GM12878 (cell line): ENCODE measurements at regions not wholly inside any gene's neighbourhood (a gene's known extent, or its start where the extent isn't known, plus 50 kb on each side); places are given as distances from the start of the nearest gene placed in this dataset.

Experiments
- ATAC-seq: fragments of 200-7000 bp; cut with Tn5 transposase; 3 replicates; pipeline ENCODE4 v1.9.1; 2020; ENCODE audit warnings: mild to moderate bottlenecking, moderate library complexity
- BruUV-seq: library from RNA; stranded (reverse); fragments of 400-500 nt; replicated peaks from 2 replicates; lab custom pipeline; 2021; lab: Mats Ljungman, UMichigan
- CTCF ChIA-PET: fragments of 300-600 bp; sonication (Branson Sonifier 250); formaldehyde crosslinking; extraction: SDS; loops from one replicate; lab custom pipeline; 2021; ENCODE audit warnings: inconsistent platforms; lab: Yijun Ruan, JAX
- POLR2A ChIA-PET: fragments of 350-600 bp; formaldehyde crosslinking; extraction: SDS; loops from one replicate; lab custom pipeline; 2021; ENCODE audit warnings: inconsistent platforms; lab: Charles Lee
- RAD21 ChIA-PET: fragments of 300-600 bp; sonication (Branson Sonifier 250); formaldehyde crosslinking; loops from one replicate; lab custom pipeline; 2023; ENCODE audit warnings: antibody characterized with exemption; ENCODE audit not compliant: unreplicated experiment; lab: Charles Lee
- SMC1A ChIA-PET: fragments of 300-600 bp; sonication (Branson Sonifier 250); formaldehyde crosslinking; loops from one replicate; lab custom pipeline; 2023; ENCODE audit not compliant: unreplicated experiment, uncharacterized antibody; lab: Charles Lee
- DNase-seq: peaks from one replicate; pipeline ENCODE4 v3.0.0-alpha.2; 2011; ENCODE audit warnings: low read depth, low spot score
- FAIRE-seq: peaks from 3 replicates; lab custom pipeline; 2011; peaks lifted over from hg19 to GRCh38; lab: Jason Lieb, UNC
- H2AFZ ChIP-seq: 2 replicates; pipeline ENCODE4 v1.6.0; 2011; ENCODE audit warnings: low read depth, low read length, control low read depth; ENCODE audit not compliant: control insufficient read depth
- H3K27ac ChIP-seq: 2 replicates; pipeline ENCODE4 v1.5.1; 2011; ENCODE audit warnings: control low read depth; ENCODE audit not compliant: control insufficient read depth, insufficient read depth
- H3K27me3 ChIP-seq, 2 experiments: replicated peaks in 1 of 2; 2 replicates each; pipeline versions ENCODE4 v1.6.0 to v1.6.1; 2011; ENCODE audit warnings: low read length in 1 of 2; ENCODE audit not compliant: control insufficient read depth in 2 of 2, insufficient read depth in 2 of 2
- H3K36me3 ChIP-seq, 2 experiments: 2 replicates each; pipeline ENCODE4 v1.5.1; 2011; ENCODE audit warnings: low read length in 1 of 2; ENCODE audit not compliant: control insufficient read depth in 2 of 2, insufficient read depth in 2 of 2
- H3K4me1 ChIP-seq: 2 replicates; pipeline ENCODE4 v1.6.1; 2011; ENCODE audit warnings: mild to moderate bottlenecking, low read length, moderate library complexity, mixed read lengths; ENCODE audit not compliant: control insufficient read depth, insufficient read depth
- H3K4me2 ChIP-seq: 2 replicates; pipeline ENCODE4 v1.6.0; 2011; ENCODE audit warnings: control low read depth; ENCODE audit not compliant: control insufficient read depth, insufficient read depth
- H3K4me3 ChIP-seq: fragments of 200-600 bp; sonication (generic); 2 replicates; pipeline ENCODE4 v1.5.1; 2016
- H3K79me2 ChIP-seq: 2 replicates; pipeline ENCODE4 v1.6.0; 2011; ENCODE audit warnings: low read length; ENCODE audit not compliant: control insufficient read depth, insufficient read depth
- H3K9ac ChIP-seq: 2 replicates; pipeline ENCODE4 v1.8.0; 2011; ENCODE audit warnings: low read length, control low read depth, mixed read lengths; ENCODE audit not compliant: control insufficient read depth, insufficient read depth
- H3K9me3 ChIP-seq: replicated peaks from 3 replicates; pipeline ENCODE4 v1.5.1; 2011; ENCODE audit warnings: mild to moderate bottlenecking, low read length; ENCODE audit not compliant: control insufficient read depth, insufficient read depth
- H4K20me1 ChIP-seq: 2 replicates; pipeline ENCODE4 v1.6.0; 2011; ENCODE audit not compliant: control insufficient read depth, insufficient read depth
- ATF7 ChIP-seq: fragments of 450-650 bp; IDR thresholded peaks from 2 replicates; pipeline ENCODE4 v1.6.1; 2016; ENCODE audit warnings: low read depth, mild to moderate bottlenecking
- BHLHE40 ChIP-seq, 2 experiments: fragments of 450-650 bp in 1 of 2; IDR thresholded peaks; 2 replicates each; pipeline ENCODE4 v1.6.1; 2011 to 2017; ENCODE audit warnings: low read depth in 2 of 2, borderline replicate concordance in 1 of 2, improper control_type of control experiment in 1 of 2, low read length in 1 of 2, mild to moderate bottlenecking in 1 of 2
- BMI1 ChIP-seq: fragments of 450-650 bp; IDR thresholded peaks from 2 replicates; pipeline ENCODE4 v1.6.1; 2016; ENCODE audit warnings: mild to moderate bottlenecking, moderate library complexity, borderline replicate concordance
- CBFB ChIP-seq: IDR thresholded peaks from 2 replicates; pipeline ENCODE4 v1.6.1; 2016; ENCODE audit warnings: antibody characterized with exemption, low read depth
- CREM ChIP-seq: IDR thresholded peaks from 2 replicates; pipeline ENCODE4 v1.6.1; 2014; ENCODE audit warnings: antibody characterized with exemption, low read depth
- HDAC2 ChIP-seq: fragments of 200-600 bp; sonication (generic); IDR thresholded peaks from 2 replicates; pipeline ENCODE4 v1.6.1; 2017
- NR2C1 ChIP-seq: fragments of 450-650 bp; IDR thresholded peaks from 2 replicates; pipeline ENCODE4 v1.6.1; 2017; ENCODE audit warnings: antibody characterized with exemption, mild to moderate bottlenecking, moderate library complexity
- PAX5 ChIP-seq: IDR thresholded peaks from 2 replicates; pipeline ENCODE4 v1.6.1; 2011; ENCODE audit warnings: low read depth, low read length, borderline replicate concordance
- POLR2AphosphoS2 ChIP-seq: IDR thresholded peaks from 2 replicates; pipeline ENCODE4 v1.6.1; 2011; ENCODE audit warnings: low read depth, mild to moderate bottlenecking, low read length, improper control_type of control experiment, moderate library complexity
- RAD21 ChIP-seq: IDR thresholded peaks from 2 replicates; pipeline ENCODE4 v1.6.1; 2011; ENCODE audit warnings: mild to moderate bottlenecking, low read depth, low read length, moderate library complexity; ENCODE audit not compliant: insufficient read depth
- REST ChIP-seq: IDR thresholded peaks from 2 replicates; pipeline ENCODE4 v1.6.1; 2012; ENCODE audit warnings: mild to moderate bottlenecking, low read depth, low read length
- ZNF207 ChIP-seq: fragments of 450-650 bp; IDR thresholded peaks from 2 replicates; pipeline ENCODE4 v1.6.1; 2014; ENCODE audit warnings: antibody characterized with exemption, mild to moderate bottlenecking, borderline replicate concordance
- WGBS: methylation state at CpG from one replicate; pipeline ENCODE4 v1.1.6; 2016; ENCODE audit warnings: low lambda C conversion rate; ENCODE audit not compliant: insufficient replicate concordance, insufficient coverage; ENCODE audit errors: missing lambda C conversion rate; 5-methylcytosine and 5-hydroxymethylcytosine counted together
- in situ Hi-C: fragments of 300-500 bp; cut with MboI; formaldehyde crosslinking; loops from 9 replicates; pipeline ENCODE4 v1.14.3; 2018; ENCODE audit warnings: mixed read lengths
- intact Hi-C: fragments of 100-400 bp; cut with micrococcal nuclease; formaldehyde crosslinking; loops from one replicate; pipeline ENCODE4 v1.14.2; 2022; ENCODE audit not compliant: unreplicated experiment
- TF ChIP-seq, protein P1 (sequence below): fragments of 450-650 bp; IDR thresholded peaks from 2 replicates; pipeline ENCODE4 v1.6.1; 2017; ENCODE audit warnings: low read depth, mild to moderate bottlenecking, moderate library complexity

DNA sequence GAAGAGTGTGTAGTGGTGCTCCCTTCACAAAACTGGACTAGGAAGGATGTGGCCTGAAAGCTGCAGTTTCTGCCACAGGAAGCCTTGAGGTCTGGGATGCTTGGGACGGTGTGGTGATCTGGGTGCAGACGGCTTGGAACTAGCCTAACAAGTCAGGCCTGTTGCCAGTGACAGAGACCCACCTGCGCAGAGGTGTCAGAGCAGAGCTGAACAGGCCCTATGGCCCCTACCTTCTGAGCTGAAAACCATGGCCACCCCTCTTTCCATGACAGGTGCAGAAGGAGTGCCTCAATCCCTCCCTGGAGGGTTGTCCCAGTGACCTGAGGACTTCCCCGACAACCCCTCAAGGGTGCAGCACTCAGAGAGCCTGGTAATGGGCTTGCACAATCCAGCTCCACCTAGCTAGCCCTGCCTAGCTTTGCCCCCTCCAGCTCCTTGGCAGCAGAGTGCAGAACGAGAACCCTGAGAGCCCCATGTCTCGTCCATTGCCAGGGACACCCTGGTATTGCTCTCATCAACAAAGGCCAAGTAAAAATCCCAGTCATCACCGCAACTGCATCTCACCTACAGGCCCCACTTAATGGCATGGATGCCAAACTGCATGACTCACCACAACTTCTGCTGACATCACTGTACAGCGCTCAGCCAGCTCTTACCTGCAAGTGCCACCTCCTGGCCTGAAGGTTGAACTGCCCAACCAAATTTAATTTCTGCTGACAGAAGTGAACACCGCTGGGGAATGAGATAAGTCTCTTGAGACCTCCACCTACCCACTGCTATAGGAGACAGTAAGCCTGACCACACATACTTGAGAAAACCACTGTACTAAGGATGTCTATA lies 563.1 kb downstream of the TFAP2A start:
- no peak overlapping the region for H3K27ac ChIP-seq
- FAIRE-seq (no peak), ATAC-seq (peak; percentile 26; the same call in 1 of the 3 replicates)
- H4K20me1 ChIP-seq = no peaks in the 10 kb centered on the region
- H2AFZ ChIP-seq = no peak overlapping the region
- intact Hi-C loops = no loop called here
- H3K36me3 ChIP-seq = no peaks in the 10 kb centered on the region
- ChIA-PET RAD21 (no interaction called here), CTCF (no interaction called here), POLR2A (no interaction called here), SMC1A (no interaction called here)
- WGBS = 20% methylated on average over 9 of the region's 9 CpGs
- no peak overlapping the region for H3K4me3 ChIP-seq
- H3K9ac ChIP-seq = no peak overlapping the region
- H3K79me2 ChIP-seq = no peaks in the 10 kb centered on the region
- no TSS peak for BruUV-seq
- no peak for TF ChIP-seq PAX5
- peak; percentile 24; the same call in 1 of the 2 replicates for TF ChIP-seq RAD21
- TF ChIP-seq, all 136 proteins: peak for 1
- Histone ChIP-seq H3K4me1 (no peaks in the 10 kb centered on the region), H3K27me3 (no peaks in the 10 kb centered on the region), H3K4me2 (no peak overlapping the region), H3K9me3 (no peaks in the 10 kb centered on the region; the same call in 2 of the 3 replicates)
- in situ Hi-C loops = no loop called here
- no peak for DNase-seq

DNA sequence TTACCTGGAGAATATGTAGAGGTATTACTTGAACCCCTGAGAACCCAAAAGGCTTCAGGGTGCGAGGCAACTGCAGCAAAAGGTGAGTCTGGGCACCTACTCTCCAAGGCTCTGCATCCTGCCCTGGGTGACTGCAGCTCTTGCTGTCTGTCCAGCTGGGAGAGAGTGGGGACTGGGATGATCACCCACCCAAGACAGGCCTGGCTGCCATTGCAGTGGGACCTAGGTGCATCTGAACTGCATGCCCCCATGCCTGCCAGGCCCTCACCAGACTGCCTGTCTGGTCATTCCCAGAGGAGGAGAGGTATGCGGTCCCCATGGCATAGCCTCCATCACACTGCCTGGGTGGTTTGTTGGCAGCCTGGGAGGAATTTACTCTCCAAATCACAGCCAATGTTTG lies 563.9 kb downstream of the TFAP2A start:
- in situ Hi-C loops (no loop called here), intact Hi-C loops (no loop called here)
- H3K79me2 ChIP-seq = no peaks in the 10 kb centered on the region
- no peaks in the 10 kb centered on the region for H4K20me1 ChIP-seq
- no peak overlapping the region for H3K27ac ChIP-seq
- no TSS peak for BruUV-seq
- DNase-seq = no peak
- no peak for ATAC-seq
- H3K36me3 ChIP-seq = no peaks in the 10 kb centered on the region
- ChIA-PET POLR2A (no interaction called here), RAD21 (no interaction called here), CTCF (no interaction called here), SMC1A (no interaction called here)
- FAIRE-seq = no peak
- H3K4me2 ChIP-seq = no peak overlapping the region
- H3K9me3 ChIP-seq = no peaks in the 10 kb centered on the region; the same call in 2 of the 3 replicates
- no peaks in the 10 kb centered on the region for H3K4me1 ChIP-seq
- no peak overlapping the region for H3K4me3 ChIP-seq
- H3K9ac ChIP-seq = no peak overlapping the region
- H2AFZ ChIP-seq = no peak overlapping the region
- no peaks in the 10 kb centered on the region for H3K27me3 ChIP-seq
- 50% methylated on average over 2 of the region's 2 CpGs for WGBS
- TF ChIP-seq POLR2AphosphoS2 (no peak), BMI1 (no peak), CREM (no peak), ZNF207 (no peak), ATF7 (no peak), HDAC2 (no peak), REST (no peak), CBFB (no peak), NR2C1 (no peak), BHLHE40 (IDR thresholded peaks at IDR 0.05; ENCODE audit: borderline replicate concordance in 1 of 2, low read depth in 2 of 2, low read length in 1 of 2) (no peak)
- TF ChIP-seq, protein P1, sequence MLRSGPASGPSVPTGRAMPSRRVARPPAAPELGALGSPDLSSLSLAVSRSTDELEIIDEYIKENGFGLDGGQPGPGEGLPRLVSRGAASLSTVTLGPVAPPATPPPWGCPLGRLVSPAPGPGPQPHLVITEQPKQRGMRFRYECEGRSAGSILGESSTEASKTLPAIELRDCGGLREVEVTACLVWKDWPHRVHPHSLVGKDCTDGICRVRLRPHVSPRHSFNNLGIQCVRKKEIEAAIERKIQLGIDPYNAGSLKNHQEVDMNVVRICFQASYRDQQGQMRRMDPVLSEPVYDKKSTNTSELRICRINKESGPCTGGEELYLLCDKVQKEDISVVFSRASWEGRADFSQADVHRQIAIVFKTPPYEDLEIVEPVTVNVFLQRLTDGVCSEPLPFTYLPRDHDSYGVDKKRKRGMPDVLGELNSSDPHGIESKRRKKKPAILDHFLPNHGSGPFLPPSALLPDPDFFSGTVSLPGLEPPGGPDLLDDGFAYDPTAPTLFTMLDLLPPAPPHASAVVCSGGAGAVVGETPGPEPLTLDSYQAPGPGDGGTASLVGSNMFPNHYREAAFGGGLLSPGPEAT = no peak
